GM20431 (cell line): ENCODE measurements at regions not wholly inside any gene's neighbourhood (a gene's known extent, or its start where the extent isn't known, plus 50 kb on each side); places are given as distances from the start of the nearest gene placed in this dataset.

Source experiments
- in situ Hi-C: fragments of 300-500 bp; cut with MseI, MboI; formaldehyde crosslinking; loops from one replicate; pipeline ENCODE4 v1.15.0; 2020; ENCODE audit warnings: low sequenced_read_pairs; ENCODE audit not compliant: unreplicated experiment

- in situ Hi-C loops: no loop called here
These were observed 593.5 kb downstream of the BCL11A start for GRCh38 chr2:59959944-59960343.

- in situ Hi-C loops: no loop called here
These were observed 596.0 kb downstream of the BCL11A start for GRCh38 chr2:59957504-59957903.

- in situ Hi-C loops: no loop called here
These were observed 596.5 kb downstream of the BCL11A start for GRCh38 chr2:59956981-59957380.

- in situ Hi-C loops: no loop called here
These were observed 605.4 kb downstream of the BCL11A start for GRCh38 chr2:59947917-59948541.

- in situ Hi-C loops: no loop called here
These were observed 606.2 kb downstream of the BCL11A start for GRCh38 chr2:59947209-59947608.

GRCh38 chr2:59939236-59939635, 614.2 kb downstream of the BCL11A start:
- in situ Hi-C loops: no loop called here

- in situ Hi-C loops: no loop called here
These were observed 615.3 kb downstream of the BCL11A start for GRCh38 chr2:59938181-59938580.

DNA sequence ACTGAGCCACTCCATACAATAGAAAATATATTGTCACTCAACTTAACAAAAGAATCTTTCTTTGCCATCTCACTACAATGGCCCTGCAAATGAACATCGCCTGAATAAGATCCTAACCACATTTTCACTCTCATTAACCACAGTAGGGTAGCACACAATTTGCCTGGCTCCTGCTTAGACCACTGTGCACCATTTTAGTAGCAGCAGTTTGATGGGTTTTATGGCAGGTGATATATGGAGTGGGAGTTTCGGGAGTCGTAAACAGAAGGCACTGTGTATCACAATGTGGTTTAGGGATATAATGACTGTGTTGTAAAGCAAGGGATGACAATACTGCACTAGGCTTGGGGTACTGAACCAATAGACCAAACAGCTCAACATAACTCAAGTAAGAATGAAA, 617.4 kb downstream of the BCL11A start:
- in situ Hi-C loops: no loop called here

DNA sequence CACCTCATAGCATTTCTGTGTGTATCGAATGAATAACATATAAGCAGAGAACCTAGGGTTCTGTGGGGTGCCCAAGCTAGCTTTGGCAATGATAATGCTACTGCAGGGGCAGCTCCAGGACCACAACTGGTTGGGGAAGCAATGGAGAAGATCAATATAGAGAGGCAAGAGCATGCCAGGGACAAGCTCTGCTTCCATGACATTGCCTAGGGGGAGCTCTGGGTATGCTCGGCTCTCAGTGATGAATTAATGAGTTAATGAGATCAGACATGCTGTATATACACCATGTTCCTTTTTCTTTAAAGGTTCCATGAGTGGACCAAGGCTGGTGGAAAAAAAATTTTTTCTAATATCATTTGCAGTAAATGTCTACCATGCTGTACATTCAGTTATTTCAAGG, 618.4 kb downstream of the BCL11A start:
- in situ Hi-C loops: no loop called here

GRCh38 chr2:59933948-59934347, 619.5 kb downstream of the BCL11A start:
- in situ Hi-C loops: no loop called here

DNA sequence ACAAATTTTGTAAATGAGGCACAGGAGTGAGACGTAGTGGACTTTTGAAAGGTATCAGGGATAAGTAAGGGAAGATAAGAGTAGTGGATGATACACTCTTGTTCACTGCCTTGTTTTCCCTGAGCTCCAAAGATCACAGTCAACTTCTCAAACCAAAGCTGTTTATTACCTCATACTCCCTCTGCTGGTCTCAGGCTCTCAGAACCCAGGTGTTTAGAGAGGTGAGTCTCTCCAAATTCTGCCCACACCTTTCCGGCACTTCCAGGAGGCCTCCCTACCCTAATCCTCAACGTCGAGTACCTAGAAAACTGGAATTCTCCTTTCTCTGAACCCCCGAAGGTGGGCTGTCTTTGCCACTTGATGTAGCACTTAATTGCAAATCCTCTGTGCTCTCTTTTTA, 621.1 kb downstream of the BCL11A start:
- in situ Hi-C loops: no loop called here

GRCh38 chr2:59930430-59930829, 623.0 kb downstream of the BCL11A start:
- in situ Hi-C loops: no loop called here

DNA sequence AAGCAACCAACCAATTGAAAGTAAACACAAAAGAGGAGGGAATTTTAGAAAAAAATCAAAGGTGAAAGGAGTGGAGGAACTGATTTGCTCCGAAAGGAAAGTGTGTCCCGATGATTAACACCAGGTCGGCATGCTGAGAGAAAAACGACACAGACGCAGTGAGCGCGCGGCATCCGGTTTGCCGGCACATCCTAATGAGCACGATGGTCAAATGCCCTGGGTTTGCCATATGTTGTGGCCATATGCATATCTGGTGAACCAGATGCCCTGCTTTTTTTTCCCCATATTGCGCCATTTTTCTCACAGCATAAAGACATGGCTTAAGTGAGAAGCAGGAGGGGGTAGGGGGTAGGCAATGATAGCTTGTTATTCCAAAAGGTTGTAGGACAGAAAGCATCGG, 626.7 kb downstream of the BCL11A start:
- in situ Hi-C loops: no loop called here

DNA sequence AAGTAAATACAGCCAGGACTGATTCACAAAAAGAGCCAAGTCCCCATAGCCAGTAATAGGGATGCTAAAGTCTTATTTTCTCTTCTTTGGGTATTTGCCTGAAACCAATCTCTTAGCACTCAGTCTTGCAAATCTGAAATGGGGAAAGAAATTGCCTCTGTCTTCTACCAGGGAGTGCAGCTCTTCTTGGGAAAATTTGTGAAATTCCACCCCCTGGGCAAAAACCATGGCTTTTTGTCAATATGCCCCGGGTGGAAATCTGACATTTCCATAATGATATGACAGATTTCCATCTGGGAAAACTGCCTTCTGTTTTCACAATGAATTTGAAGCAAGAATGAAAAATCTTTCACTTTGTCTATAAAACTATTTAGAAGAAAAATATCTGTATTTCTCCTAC, 628.1 kb downstream of the BCL11A start:
- in situ Hi-C loops: no loop called here

DNA sequence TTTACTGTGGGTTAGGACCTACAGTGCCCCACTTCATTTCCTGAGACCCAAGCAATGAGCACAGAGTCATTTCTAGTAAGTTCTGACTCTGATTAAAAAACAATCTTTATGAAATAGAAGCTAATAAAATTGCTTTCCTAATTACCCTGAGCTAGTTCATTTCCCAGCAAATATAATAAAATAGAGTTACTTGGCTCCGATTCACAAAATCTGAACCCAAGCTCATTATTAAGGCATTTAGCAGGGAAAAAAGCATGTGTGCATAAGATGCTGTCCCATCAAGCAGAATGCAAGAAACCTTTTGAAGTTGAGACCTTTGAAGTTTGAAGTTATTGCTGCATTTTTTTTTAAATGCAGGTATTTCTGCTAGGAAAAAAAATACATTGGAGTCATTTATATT, 629.1 kb downstream of the BCL11A start:
- in situ Hi-C loops: no loop called here

- in situ Hi-C loops: no loop called here
These were observed 631.0 kb downstream of the BCL11A start for GRCh38 chr2:59922450-59922849.

GRCh38 chr2:59921743-59922142, 631.7 kb downstream of the BCL11A start:
- in situ Hi-C loops: no loop called here

DNA sequence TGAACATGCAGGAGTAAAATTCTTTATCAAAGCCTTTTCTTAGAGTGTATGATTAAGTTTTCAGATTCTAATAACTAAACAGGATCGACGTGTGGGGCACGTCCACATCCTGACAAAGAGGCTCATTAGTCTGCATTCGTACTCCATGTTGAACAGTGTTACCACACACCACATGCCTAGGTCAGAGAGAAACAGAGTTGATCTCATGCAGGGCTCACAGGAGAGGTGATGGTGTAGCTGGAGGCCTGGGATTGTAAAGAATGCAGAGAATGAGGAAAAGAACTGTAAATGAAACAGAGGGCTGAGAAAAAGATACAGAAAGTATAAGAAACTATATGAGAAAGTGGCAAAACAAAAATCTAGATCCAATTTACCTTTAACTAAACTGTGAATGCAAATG, 632.5 kb downstream of the BCL11A start:
- in situ Hi-C loops: no loop called here

DNA sequence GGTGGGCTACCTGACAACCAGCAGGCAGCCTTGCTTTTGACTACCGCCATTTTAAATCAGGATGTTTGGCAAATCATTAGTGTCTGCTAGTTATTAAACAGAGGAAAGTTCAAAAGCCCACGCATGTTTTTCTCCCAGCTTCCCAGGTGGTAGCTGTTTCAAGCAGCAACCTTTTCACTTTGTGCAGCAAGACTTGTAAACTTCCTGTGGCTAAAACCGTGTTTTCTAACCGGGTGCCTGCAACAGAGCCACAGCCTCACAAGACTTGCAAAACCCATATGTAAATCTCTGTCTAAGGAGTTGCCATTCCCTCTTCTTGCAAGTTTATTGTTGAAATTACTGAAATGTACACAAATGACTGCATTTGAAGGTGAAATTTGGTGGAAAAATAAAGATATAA, 633.1 kb downstream of the BCL11A start:
- in situ Hi-C loops: no loop called here

DNA sequence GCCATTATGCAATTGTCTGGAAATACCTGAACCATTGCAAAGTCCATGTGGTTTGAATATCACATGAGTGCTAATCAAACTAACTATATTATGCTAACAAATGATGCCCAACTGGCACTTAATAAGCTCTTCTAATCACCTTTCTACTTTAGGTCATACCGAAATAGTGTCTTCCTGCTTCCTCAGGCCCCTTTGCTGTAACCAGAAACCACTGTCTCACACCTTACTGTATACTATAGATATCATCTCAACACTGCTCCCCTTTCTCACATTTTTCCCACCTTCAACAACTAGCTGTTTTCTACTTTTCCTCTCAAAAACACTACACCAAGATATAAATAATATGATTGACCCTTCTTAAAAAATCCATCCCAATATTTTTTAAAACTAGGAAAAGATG, 633.9 kb downstream of the BCL11A start:
- in situ Hi-C loops: no loop called here

DNA sequence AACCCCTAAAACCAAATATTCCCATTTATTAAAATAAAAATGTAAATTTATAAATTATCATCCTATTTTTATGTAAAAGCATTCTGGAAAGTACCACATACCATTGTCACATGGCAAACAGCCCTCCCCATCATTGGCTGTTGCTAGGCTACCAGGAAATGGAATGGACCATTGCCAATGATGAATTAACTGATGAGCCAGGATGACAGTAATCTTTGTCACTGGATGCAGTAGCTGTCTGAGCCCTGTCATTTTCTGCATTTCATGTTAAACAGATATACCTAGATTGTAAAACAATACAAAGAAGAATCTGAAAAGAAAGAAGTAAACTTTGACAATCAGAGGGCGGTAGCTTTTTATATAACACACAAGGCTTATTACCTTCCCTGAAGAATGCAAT, 641.4 kb downstream of the BCL11A start:
- in situ Hi-C loops: no loop called here

GRCh38 chr2:59910166-59910565, 643.3 kb downstream of the BCL11A start:
- in situ Hi-C loops: no loop called here

- in situ Hi-C loops: no loop called here
These were observed 644.3 kb downstream of the BCL11A start for GRCh38 chr2:59909147-59909546.
